ENCODE measurements at regions not wholly inside any gene's neighbourhood (a gene's known extent, or its start where the extent isn't known, plus 50 kb on each side); places are given as distances from the start of the nearest gene placed in this dataset.

DNA sequence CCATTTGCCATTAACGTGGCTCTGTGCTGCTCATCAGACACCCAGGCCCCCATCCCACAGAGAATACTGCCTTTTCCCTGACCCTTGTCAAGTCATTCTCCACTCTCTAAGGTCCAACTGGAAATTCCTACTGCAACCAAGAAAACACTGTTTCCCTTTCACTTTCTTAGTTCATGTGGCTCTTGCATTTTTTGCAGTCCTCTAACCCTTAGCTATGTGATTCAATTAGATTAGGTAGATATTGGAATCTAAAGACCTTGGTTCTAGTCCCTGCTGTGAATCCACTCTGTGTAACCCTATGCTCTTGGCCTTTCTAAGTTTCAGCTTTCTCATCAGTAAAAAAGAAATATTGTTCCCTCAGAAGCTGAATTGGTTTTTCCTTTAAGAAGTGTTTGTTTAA lies 649.4 kb downstream of the CCDC171 start:
- Mint-ChIP-seq H3K4me1 (peaks cover 16% of the 10 kb centered on the region), H3K9me3 (peaks cover 12% of the 10 kb centered on the region), H3K4me3 (no peak overlapping the region), H3K27me3 (ENCODE audit: low read depth) (no peaks in the 10 kb centered on the region), H3K36me3 (peaks cover 4% of the 10 kb centered on the region; the same call in 1 of the 2 replicates), H3K27ac (no peak overlapping the region)
- DNase-seq (ENCODE audit: low spot score) = no peak
- TF ChIP-seq, protein P1, sequence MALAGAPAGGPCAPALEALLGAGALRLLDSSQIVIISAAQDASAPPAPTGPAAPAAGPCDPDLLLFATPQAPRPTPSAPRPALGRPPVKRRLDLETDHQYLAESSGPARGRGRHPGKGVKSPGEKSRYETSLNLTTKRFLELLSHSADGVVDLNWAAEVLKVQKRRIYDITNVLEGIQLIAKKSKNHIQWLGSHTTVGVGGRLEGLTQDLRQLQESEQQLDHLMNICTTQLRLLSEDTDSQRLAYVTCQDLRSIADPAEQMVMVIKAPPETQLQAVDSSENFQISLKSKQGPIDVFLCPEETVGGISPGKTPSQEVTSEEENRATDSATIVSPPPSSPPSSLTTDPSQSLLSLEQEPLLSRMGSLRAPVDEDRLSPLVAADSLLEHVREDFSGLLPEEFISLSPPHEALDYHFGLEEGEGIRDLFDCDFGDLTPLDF (CRISPR knock-in tag; IDR thresholded peaks at IDR 0.05) = no peak
- no peak for TF ChIP-seq SMAD4 (CRISPR knock-in tag; IDR thresholded peaks at IDR 0.05)
- TF ChIP-seq JUN (CRISPR knock-in tag; IDR thresholded peaks at IDR 0.05) = no peak
- TF ChIP-seq, protein P2, sequence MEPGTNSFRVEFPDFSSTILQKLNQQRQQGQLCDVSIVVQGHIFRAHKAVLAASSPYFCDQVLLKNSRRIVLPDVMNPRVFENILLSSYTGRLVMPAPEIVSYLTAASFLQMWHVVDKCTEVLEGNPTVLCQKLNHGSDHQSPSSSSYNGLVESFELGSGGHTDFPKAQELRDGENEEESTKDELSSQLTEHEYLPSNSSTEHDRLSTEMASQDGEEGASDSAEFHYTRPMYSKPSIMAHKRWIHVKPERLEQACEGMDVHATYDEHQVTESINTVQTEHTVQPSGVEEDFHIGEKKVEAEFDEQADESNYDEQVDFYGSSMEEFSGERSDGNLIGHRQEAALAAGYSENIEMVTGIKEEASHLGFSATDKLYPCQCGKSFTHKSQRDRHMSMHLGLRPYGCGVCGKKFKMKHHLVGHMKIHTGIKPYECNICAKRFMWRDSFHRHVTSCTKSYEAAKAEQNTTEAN (CRISPR knock-in tag; IDR thresholded peaks at IDR 0.05) = no peak
- ChIA-PET POLR2A (no interaction called here), CTCF (no interaction called here)
- ATAC-seq = no peak

DNA sequence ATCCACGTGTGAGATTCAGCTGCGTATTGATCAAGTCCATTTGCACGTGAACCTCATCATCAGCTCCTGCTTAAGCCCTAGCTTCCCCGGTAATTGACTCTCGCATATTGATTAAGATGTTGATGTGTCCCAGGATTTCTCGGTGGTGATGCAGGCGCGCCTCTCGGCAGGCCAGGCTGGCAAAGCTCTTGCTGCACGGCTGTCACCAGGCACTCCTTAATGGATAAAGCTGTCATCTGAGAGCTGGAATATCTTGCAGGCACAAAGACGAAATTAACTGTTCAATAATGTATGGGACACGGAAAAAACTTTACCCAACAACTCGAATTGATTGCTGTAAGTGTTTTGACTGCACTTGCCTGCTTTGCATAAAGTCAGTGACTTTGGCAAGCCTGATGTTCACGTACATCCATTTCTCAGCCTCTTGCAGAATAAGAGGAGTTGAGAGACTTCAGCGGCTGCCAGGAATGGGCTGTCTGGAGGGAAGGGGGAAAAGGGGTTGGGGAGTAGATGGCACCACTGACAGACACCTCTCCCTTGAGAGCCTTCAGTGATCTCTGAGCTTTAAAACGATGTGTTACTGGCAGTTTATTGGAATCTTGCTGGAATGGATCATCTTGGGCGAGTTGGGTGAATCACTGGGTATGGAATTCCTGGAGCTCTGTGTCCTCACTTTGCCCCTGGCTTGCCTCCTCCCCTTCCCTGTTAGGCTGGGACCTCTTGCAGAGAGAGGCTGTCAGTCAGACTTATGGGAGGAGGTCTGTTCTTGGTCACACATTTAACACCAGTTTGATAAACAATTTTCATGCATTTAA lies 650.3 kb downstream of the CCDC171 start:
- no peaks in the 10 kb centered on the region for H3K27me3 Mint-ChIP-seq (ENCODE audit: low read depth)
- no peak overlapping the region for H3K4me3 Mint-ChIP-seq
- ChIA-PET CTCF (interaction anchor here (0.5 kb wide), 1 partner anchor 370 kb away, joined by 3 read pairs; no protein-coding TSS in a partner anchor), POLR2A (no interaction called here)
- H3K4me1 Mint-ChIP-seq = peaks cover 17% of the 10 kb centered on the region
- TF ChIP-seq, protein P3, sequence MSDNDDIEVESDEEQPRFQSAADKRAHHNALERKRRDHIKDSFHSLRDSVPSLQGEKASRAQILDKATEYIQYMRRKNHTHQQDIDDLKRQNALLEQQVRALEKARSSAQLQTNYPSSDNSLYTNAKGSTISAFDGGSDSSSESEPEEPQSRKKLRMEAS (CRISPR knock-in tag; IDR thresholded peaks at IDR 0.05) = no peak
- TF ChIP-seq, protein P4, sequence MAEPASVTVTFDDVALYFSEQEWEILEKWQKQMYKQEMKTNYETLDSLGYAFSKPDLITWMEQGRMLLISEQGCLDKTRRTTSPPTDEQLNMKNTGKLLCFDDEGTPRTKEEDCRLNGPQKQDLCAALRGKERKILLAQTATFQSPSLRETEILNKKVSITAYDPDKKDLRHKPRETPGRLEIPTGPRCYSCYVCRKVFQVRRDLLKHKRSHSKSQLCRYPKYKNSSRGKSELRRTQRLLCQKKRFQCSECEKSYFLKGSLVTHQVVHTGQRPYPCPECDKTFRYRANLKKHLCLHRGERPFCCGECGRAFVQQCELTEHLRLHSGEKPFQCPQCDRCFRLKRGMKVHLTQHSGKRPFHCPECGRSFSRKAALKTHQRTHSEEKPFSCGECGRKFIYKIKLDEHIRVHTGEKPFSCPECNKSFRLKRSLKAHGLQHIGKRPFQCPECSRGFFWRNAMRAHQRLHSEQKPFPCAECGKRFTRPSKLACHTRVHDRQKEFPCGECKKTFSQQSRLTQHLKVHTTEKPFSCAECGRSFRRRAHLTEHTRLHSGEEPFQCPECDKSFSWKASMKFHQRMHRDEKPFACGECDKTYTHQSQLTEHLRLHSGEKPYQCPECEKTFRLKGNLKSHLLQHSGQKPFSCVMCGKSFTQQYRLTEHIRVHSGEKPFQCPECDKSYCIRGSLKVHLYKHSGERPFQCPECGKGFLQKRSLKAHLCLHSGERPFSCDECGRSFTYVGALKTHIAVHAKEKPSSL (CRISPR knock-in tag; conservative IDR thresholded peaks at IDR 0.05) = no peak
- TF ChIP-seq ZNF671 (CRISPR knock-in tag; IDR thresholded peaks at IDR 0.05) (no peak), EMX1 (CRISPR knock-in tag; IDR thresholded peaks at IDR 0.05) (no peak), MYBL2 (CRISPR knock-in tag; IDR thresholded peaks at IDR 0.05) (no peak), ESRRA (CRISPR knock-in tag; IDR thresholded peaks at IDR 0.05; ENCODE audit: borderline replicate concordance) (no peak), NR3C1 (CRISPR knock-in tag; conservative IDR thresholded peaks at IDR 0.05; ENCODE audit: low read depth) (no peak)
- H3K27ac Mint-ChIP-seq = peak overlapping the region; percentile 63; the same call in 1 of the 2 replicates
- no peak for ATAC-seq
- H3K36me3 Mint-ChIP-seq = peaks cover 4% of the 10 kb centered on the region; the same call in 1 of the 2 replicates
- DNase-seq (ENCODE audit: low spot score) = no peak
- peaks cover 12% of the 10 kb centered on the region for H3K9me3 Mint-ChIP-seq

DNA sequence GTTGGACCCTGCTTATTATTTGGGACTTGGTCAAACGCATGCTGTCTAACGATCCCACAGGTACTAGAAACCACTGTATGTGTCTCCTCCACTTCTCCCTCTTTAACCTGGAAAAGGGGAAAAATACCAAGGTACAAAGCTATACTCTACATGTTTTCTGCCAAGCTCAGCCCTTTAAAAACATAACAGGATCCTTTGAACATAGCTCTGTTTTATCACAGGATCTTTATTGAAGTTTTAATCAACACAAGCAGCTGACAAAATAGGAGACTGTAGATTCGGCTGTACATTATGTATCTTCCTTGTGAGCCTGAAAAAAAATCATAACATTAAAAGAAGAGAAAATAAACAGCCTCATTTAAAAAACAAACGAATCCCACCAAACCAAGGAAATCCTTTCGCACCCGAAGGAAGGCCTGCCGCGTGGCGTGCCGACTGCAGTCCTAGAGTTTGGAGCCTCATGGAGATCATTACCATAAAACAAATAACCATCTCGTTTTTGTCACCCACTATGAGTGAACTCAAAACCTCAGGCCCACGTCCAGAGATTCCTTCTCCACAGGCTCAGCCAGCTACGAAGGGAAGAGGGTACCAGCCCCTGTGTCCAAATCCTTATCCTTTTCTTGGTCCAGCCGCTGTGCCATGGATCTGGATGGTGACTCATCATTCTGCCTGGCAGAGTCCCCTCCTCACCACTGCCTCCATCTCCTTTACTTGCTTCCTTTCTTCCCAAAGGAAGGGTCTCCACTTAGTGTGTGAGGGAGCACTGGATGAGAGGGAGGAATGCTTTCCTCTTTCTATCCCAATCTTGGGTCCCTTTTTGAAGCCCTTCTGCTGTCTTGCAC lies 651.1 kb downstream of the CCDC171 start:
- Mint-ChIP-seq H3K27me3 (ENCODE audit: low read depth) (no peaks in the 10 kb centered on the region), H3K4me1 (peaks cover 17% of the 10 kb centered on the region), H3K4me3 (no peak overlapping the region), H3K9me3 (peaks cover 14% of the 10 kb centered on the region), H3K36me3 (peaks cover 4% of the 10 kb centered on the region; the same call in 1 of the 2 replicates), H3K27ac (no peak overlapping the region)
- POLR2A ChIA-PET = no interaction called here
- CTCF ChIA-PET = interaction anchor here (0.6 kb wide), 1 partner anchor 166 kb away, joined by 4 read pairs; no protein-coding TSS in a partner anchor
- no peak for DNase-seq (ENCODE audit: low spot score)
- ATAC-seq = no peak
- TF ChIP-seq ZNF396 (CRISPR knock-in tag; IDR thresholded peaks at IDR 0.05; ENCODE audit: borderline replicate concordance) = no peak
- TF ChIP-seq, protein P5, sequence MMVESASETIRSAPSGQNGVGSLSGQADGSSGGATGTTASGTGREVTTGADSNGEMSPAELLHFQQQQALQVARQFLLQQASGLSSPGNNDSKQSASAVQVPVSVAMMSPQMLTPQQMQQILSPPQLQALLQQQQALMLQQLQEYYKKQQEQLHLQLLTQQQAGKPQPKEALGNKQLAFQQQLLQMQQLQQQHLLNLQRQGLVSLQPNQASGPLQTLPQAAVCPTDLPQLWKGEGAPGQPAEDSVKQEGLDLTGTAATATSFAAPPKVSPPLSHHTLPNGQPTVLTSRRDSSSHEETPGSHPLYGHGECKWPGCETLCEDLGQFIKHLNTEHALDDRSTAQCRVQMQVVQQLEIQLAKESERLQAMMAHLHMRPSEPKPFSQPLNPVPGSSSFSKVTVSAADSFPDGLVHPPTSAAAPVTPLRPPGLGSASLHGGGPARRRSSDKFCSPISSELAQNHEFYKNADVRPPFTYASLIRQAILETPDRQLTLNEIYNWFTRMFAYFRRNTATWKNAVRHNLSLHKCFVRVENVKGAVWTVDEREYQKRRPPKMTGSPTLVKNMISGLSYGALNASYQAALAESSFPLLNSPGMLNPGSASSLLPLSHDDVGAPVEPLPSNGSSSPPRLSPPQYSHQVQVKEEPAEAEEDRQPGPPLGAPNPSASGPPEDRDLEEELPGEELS (CRISPR knock-in tag; IDR thresholded peaks at IDR 0.05) = no peak
- TF ChIP-seq ZNF138 (CRISPR knock-in tag; conservative IDR thresholded peaks at IDR 0.05) = no peak
- TF ChIP-seq NFYB (CRISPR knock-in tag; conservative IDR thresholded peaks at IDR 0.05; ENCODE audit: low read depth) = no peak
- TF ChIP-seq, protein P6, sequence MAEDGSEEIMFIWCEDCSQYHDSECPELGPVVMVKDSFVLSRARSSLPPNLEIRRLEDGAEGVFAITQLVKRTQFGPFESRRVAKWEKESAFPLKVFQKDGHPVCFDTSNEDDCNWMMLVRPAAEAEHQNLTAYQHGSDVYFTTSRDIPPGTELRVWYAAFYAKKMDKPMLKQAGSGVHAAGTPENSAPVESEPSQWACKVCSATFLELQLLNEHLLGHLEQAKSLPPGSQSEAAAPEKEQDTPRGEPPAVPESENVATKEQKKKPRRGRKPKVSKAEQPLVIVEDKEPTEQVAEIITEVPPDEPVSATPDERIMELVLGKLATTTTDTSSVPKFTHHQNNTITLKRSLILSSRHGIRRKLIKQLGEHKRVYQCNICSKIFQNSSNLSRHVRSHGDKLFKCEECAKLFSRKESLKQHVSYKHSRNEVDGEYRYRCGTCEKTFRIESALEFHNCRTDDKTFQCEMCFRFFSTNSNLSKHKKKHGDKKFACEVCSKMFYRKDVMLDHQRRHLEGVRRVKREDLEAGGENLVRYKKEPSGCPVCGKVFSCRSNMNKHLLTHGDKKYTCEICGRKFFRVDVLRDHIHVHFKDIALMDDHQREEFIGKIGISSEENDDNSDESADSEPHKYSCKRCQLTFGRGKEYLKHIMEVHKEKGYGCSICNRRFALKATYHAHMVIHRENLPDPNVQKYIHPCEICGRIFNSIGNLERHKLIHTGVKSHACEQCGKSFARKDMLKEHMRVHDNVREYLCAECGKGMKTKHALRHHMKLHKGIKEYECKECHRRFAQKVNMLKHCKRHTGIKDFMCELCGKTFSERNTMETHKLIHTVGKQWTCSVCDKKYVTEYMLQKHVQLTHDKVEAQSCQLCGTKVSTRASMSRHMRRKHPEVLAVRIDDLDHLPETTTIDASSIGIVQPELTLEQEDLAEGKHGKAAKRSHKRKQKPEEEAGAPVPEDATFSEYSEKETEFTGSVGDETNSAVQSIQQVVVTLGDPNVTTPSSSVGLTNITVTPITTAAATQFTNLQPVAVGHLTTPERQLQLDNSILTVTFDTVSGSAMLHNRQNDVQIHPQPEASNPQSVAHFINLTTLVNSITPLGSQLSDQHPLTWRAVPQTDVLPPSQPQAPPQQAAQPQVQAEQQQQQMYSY (CRISPR knock-in tag; IDR thresholded peaks at IDR 0.05) = no peak
- no peak for TF ChIP-seq ZBTB21 (CRISPR knock-in tag; IDR thresholded peaks at IDR 0.05; ENCODE audit: borderline replicate concordance)
